Activated T-helper 1 cell treated with Interleukin-2 at 50 U/mL for 16 hours (primary cell): ENCODE measurements at regions not wholly inside any gene's neighbourhood (a gene's known extent, or its start where the extent isn't known, plus 50 kb on each side); places are given as distances from the start of the nearest gene placed in this dataset.
"Not testable (repeated sequence)": the region's sequence is repeated elsewhere in the genome, so short reads cannot be mapped to it uniquely, and the experiment has no call there.

Experiments
- DNase-seq: peaks from one replicate; pipeline ENCODE4 v3.0.0-alpha.2; 2020; ENCODE audit warnings: low read depth

GRCh38 chr6:27161115-27161514 lies 86.4 kb upstream of the PRSS16 start:
- DNase-seq, result no peak

- DNase-seq, result no peak
Measured at GRCh38 chr6:27161603-27161945, 85.9 kb upstream of the PRSS16 start.

GRCh38 chr6:27161946-27162603 lies 85.4 kb upstream of the PRSS16 start:
- no peak for DNase-seq

- no peak for DNase-seq
Measured at GRCh38 chr6:27163834-27164233, 83.7 kb upstream of the PRSS16 start.

GRCh38 chr6:27168108-27168507 lies 79.4 kb upstream of the PRSS16 start:
- DNase-seq, result no peak

GRCh38 chr6:27168586-27169443 lies 78.7 kb upstream of the PRSS16 start:
- DNase-seq, result no peak

- DNase-seq, result not testable (repeated sequence)
Measured at GRCh38 chr6:27172524-27173231, 74.8 kb upstream of the PRSS16 start.

- DNase-seq, result not testable (repeated sequence)
Measured at GRCh38 chr6:27173232-27173601, 74.3 kb upstream of the PRSS16 start.

GRCh38 chr6:27174958-27175357 lies 72.5 kb upstream of the PRSS16 start:
- DNase-seq, result no peak

GRCh38 chr6:27176096-27176495 lies 71.4 kb upstream of the PRSS16 start:
- no peak for DNase-seq

- peak; percentile 45 for DNase-seq
Measured at GRCh38 chr6:27176523-27177484, 70.7 kb upstream of the PRSS16 start.

- DNase-seq, result peak; percentile 53
Measured at GRCh38 chr6:27177485-27178406, 69.8 kb upstream of the PRSS16 start.

GRCh38 chr6:27178407-27178730 lies 69.1 kb upstream of the PRSS16 start:
- no peak for DNase-seq

GRCh38 chr6:27178860-27179259 lies 68.6 kb upstream of the PRSS16 start:
- DNase-seq, result no peak

- no peak for DNase-seq
Measured at GRCh38 chr6:27183060-27183832, 64.3 kb upstream of the PRSS16 start.

- DNase-seq, result no peak
Measured at GRCh38 chr6:27187231-27188060, 60.1 kb upstream of the PRSS16 start.

- no peak for DNase-seq
Measured at GRCh38 chr6:27188061-27188884, 59.2 kb upstream of the PRSS16 start.

- no peak for DNase-seq
Measured at GRCh38 chr6:27188885-27189418, 58.5 kb upstream of the PRSS16 start.
